OCI-LY7 (cell line): ENCODE measurements at regions not wholly inside any gene's neighbourhood (a gene's known extent, or its start where the extent isn't known, plus 50 kb on each side); places are given as distances from the start of the nearest gene placed in this dataset.

Experiments used
- BruUV-seq: library from RNA; stranded (reverse); fragments of 400-500 nt; replicated peaks from 2 replicates; lab custom pipeline; 2021; lab: Mats Ljungman, UMichigan
- CTCF ChIA-PET: fragments of 300-600 bp; sonication (Branson Sonifier 250); formaldehyde crosslinking; loops from one replicate; lab custom pipeline; 2022; ENCODE audit warnings: antibody characterized with exemption; ENCODE audit not compliant: unreplicated experiment; lab: Charles Lee
- POLR2A ChIA-PET: fragments of 300-600 bp; sonication (Branson Sonifier 250); formaldehyde crosslinking; loops from one replicate; lab custom pipeline; 2022; ENCODE audit warnings: antibody characterized with exemption; lab: Charles Lee
- DNase-seq: peaks from one replicate; pipeline ENCODE4 v3.0.0-alpha.2; 2015; ENCODE audit warnings: low spot score
- H2AFZ ChIP-seq: fragments of 200-600 bp; sonication (generic), shearing (Covaris generic); 2 replicates; pipeline ENCODE4 v1.6.1; 2014; ENCODE audit warnings: mild to moderate bottlenecking, antibody characterized with exemption, low read length, moderate library complexity
- H3K27ac ChIP-seq: fragments of 200-600 bp; sonication (generic); 2 replicates; pipeline ENCODE4 v1.5.1; 2014; ENCODE audit warnings: mixed run types, low read depth, mild to moderate bottlenecking, moderate library complexity, low read length, inconsistent platforms; ENCODE audit not compliant: poor library complexity, severe bottlenecking
- H3K36me3 ChIP-seq: fragments of 200-600 bp; sonication (generic); 2 replicates; pipeline ENCODE4 v1.6.1; 2014; ENCODE audit warnings: mild to moderate bottlenecking, antibody characterized with exemption, low read length, moderate library complexity, mixed read lengths; ENCODE audit not compliant: insufficient read depth
- H3K4me1 ChIP-seq: fragments of 200-600 bp; sonication (generic); 2 replicates; pipeline ENCODE4 v1.5.1; 2014; ENCODE audit warnings: mild to moderate bottlenecking, low read length; ENCODE audit not compliant: insufficient read depth, poor library complexity, severe bottlenecking
- H3K4me2 ChIP-seq: fragments of 200-600 bp; sonication (generic); 2 replicates; pipeline ENCODE4 v1.6.1; 2014; ENCODE audit warnings: mild to moderate bottlenecking, low read length
- H3K4me3 ChIP-seq: fragments of 200-600 bp; sonication (generic); 2 replicates; pipeline ENCODE4 v1.5.1; 2014; ENCODE audit warnings: mild to moderate bottlenecking, low read depth, low read length; ENCODE audit not compliant: poor library complexity, severe bottlenecking
- H3K79me2 ChIP-seq: fragments of 200-600 bp; sonication (generic); 2 replicates; pipeline ENCODE4 v1.6.1; 2016; ENCODE audit warnings: low read depth, mild to moderate bottlenecking, low read length, moderate library complexity, mixed read lengths; ENCODE audit not compliant: insufficient read depth
- H3K9me2 ChIP-seq: fragments of 200-600 bp; sonication (generic); 2 replicates; pipeline ENCODE4 v1.6.1; 2016; ENCODE audit warnings: mild to moderate bottlenecking, low read length, mixed read lengths; ENCODE audit not compliant: insufficient read depth
- H3K9me3 ChIP-seq: fragments of 200-600 bp; sonication (generic); 2 replicates; pipeline ENCODE4 v1.6.1; 2014; ENCODE audit warnings: mild to moderate bottlenecking, mixed run types, low read length, mixed read lengths
- H4K20me1 ChIP-seq: fragments of 200-600 bp; sonication (generic); 2 replicates; pipeline ENCODE4 v1.6.1; 2014; ENCODE audit warnings: mild to moderate bottlenecking, antibody characterized with exemption, low read length, moderate library complexity, mixed read lengths; ENCODE audit not compliant: insufficient read depth
- CTCF ChIP-seq: fragments of 200-600 bp; sonication (generic); conservative IDR thresholded peaks from 2 replicates; pipeline ENCODE4 v1.5.1; 2014; ENCODE audit warnings: mild to moderate bottlenecking, antibody characterized with exemption, low read length, moderate library complexity, mixed read lengths
- EZH2phosphoT487 ChIP-seq: fragments of 200-600 bp; sonication (generic); IDR thresholded peaks from 2 replicates; pipeline ENCODE4 v1.6.1; 2018; ENCODE audit warnings: low read depth, borderline replicate concordance, mild to moderate bottlenecking, mixed run types, antibody characterized with exemption, low read length, moderate library complexity, mixed read lengths
- intact Hi-C: fragments of 100-400 bp; cut with micrococcal nuclease; formaldehyde crosslinking; loops from one replicate; pipeline ENCODE4 v1.10.0; 2022; ENCODE audit not compliant: unreplicated experiment

- no peaks in the 10 kb centered on the region for H3K4me1 ChIP-seq
- no peak overlapping the region for H3K27ac ChIP-seq
- ChIA-PET CTCF (no interaction called here), POLR2A (no interaction called here)
- no peak for DNase-seq
- no peak overlapping the region for H3K4me3 ChIP-seq
- TF ChIP-seq CTCF (no peak), EZH2phosphoT487 (no peak)
- H3K79me2 ChIP-seq, result no peaks in the 10 kb centered on the region
- H3K9me2 ChIP-seq, result no peaks in the 10 kb centered on the region
- no peaks in the 10 kb centered on the region for H4K20me1 ChIP-seq
- H3K4me2 ChIP-seq, result no peak overlapping the region
- no TSS peak for BruUV-seq
- no peak overlapping the region for H2AFZ ChIP-seq
- no peaks in the 10 kb centered on the region for H3K36me3 ChIP-seq
- intact Hi-C loops, result no loop called here
- H3K9me3 ChIP-seq, result no peaks in the 10 kb centered on the region
These were observed 143.6 kb downstream of the TDRD15 start for GRCh38 chr2:21267232-21267835.

- Histone ChIP-seq H3K9me2 (no peaks in the 10 kb centered on the region), H2AFZ (no peak overlapping the region), H3K4me1 (no peaks in the 10 kb centered on the region), H3K4me2 (no peak overlapping the region), H4K20me1 (no peaks in the 10 kb centered on the region), H3K9me3 (no peaks in the 10 kb centered on the region), H3K27ac (no peak overlapping the region), H3K4me3 (no peak overlapping the region), H3K36me3 (no peaks in the 10 kb centered on the region), H3K79me2 (no peaks in the 10 kb centered on the region)
- ChIA-PET POLR2A (interaction anchor here (1.2 kb wide), 1 partner anchor 12 kb away, joined by 3 read pairs; no protein-coding TSS in a partner anchor), CTCF (no interaction called here)
- no peak for TF ChIP-seq CTCF
- no peak for TF ChIP-seq EZH2phosphoT487
- no peak for DNase-seq
- no TSS peak for BruUV-seq
- intact Hi-C loops, result no loop called here
These were observed 144.6 kb downstream of the TDRD15 start for GRCh38 chr2:21268197-21268877.

- no peak overlapping the region for H3K4me2 ChIP-seq
- no peaks in the 10 kb centered on the region for H3K79me2 ChIP-seq
- ChIA-PET POLR2A (interaction anchor here (1.2 kb wide), 1 partner anchor 12 kb away, joined by 3 read pairs; no protein-coding TSS in a partner anchor), CTCF (no interaction called here)
- no peak overlapping the region for H3K4me3 ChIP-seq
- H3K9me3 ChIP-seq, result no peaks in the 10 kb centered on the region
- no peaks in the 10 kb centered on the region for H3K9me2 ChIP-seq
- no peak overlapping the region for H3K27ac ChIP-seq
- no peak for TF ChIP-seq CTCF
- no peak for TF ChIP-seq EZH2phosphoT487
- no peak for DNase-seq
- no peaks in the 10 kb centered on the region for H3K4me1 ChIP-seq
- no peak overlapping the region for H2AFZ ChIP-seq
- intact Hi-C loops, result no loop called here
- no peaks in the 10 kb centered on the region for H4K20me1 ChIP-seq
- no TSS peak for BruUV-seq
- H3K36me3 ChIP-seq, result no peaks in the 10 kb centered on the region
These were observed 145.1 kb downstream of the TDRD15 start for GRCh38 chr2:21268878-21269224.
